Left lung (tissue), 4 donors: ENCODE measurements at regions not wholly inside any gene's neighbourhood (a gene's known extent, or its start where the extent isn't known, plus 50 kb on each side); places are given as distances from the start of the nearest gene placed in this dataset.

Source experiments
- ATAC-seq: fragments of 200-7000 bp; cut with Tn5 transposase; one replicate; pipeline ENCODE4 v1.9.1; 2020; ENCODE audit warnings: moderate library complexity
- DNase-seq, 4 donors: peaks; one replicate each; pipeline ENCODE4 v3.0.0-alpha.2; 2013 to 2020
- H3K27ac ChIP-seq, 2 donors: fragments of 200-600 bp; sonication (generic) in 1 of 2; one replicate each; pipeline versions ENCODE4 v1.5.0 to v1.8.0; 2020 to 2021
- H3K27me3 ChIP-seq, 2 donors: fragments of 200-600 bp; sonication (generic) in 1 of 2; one replicate each; pipeline versions ENCODE4 v1.5.0 to v1.8.0; 2020 to 2021
- H3K36me3 ChIP-seq, 2 donors: fragments of 200-600 bp; sonication (generic) in 1 of 2; one replicate each; pipeline versions ENCODE4 v1.5.0 to v1.8.0; 2020 to 2021
- H3K4me1 ChIP-seq, 2 donors: fragments of 200-600 bp; one replicate each; pipeline ENCODE4 v1.8.0; 2021
- H3K4me3 ChIP-seq, 2 donors: fragments of 200-600 bp; sonication (generic) in 1 of 2; one replicate each; pipeline versions ENCODE4 v1.5.0 to v1.8.0; 2020 to 2021; ENCODE audit warnings: mild to moderate bottlenecking in 1 of 2
- H3K9me3 ChIP-seq, 2 donors: fragments of 200-600 bp; sonication (generic) in 1 of 2; one replicate each; pipeline versions ENCODE4 v1.5.0 to v1.8.0; 2020 to 2021
- CTCF ChIP-seq, 2 donors: fragments of 200-600 bp; sonication (generic) in 1 of 2; IDR thresholded peaks; one replicate each; pipeline versions ENCODE4 v1.5.0 to v1.8.0; 2021; ENCODE audit warnings: antibody characterized with exemption in 2 of 2
- intact Hi-C, 2 donors: fragments of 100-400 bp; cut with DNase I; formaldehyde crosslinking; loops; one replicate each; pipeline versions ENCODE4 v1.11.2 to v1.14.2; 2022
- donor health status: DM: no; HTN: yes; CAD: no.
- donor health status: DM: no; HTN: no; CAD: no.

DNA sequence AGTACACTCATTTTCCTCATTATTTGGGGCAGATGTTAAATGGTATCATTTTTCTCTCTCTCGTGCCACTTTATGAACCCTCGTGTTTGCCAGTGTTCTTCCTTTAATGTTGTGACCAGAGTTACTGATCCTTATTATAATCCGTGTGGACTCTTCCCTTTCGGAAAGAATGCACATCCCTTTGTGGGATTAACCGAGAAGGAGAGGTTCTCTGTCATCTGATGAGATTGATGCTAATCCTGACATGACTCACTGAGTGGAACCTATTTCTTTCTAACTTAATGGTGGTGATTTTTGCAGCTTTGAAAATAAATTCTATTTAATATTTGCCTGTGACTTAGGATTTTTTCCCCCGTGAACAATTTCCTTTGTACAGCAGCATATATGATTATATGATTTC is 300.0 kb upstream of the MAN1A1 start:
- no peak overlapping the region for H3K4me3 ChIP-seq
- intact Hi-C loops, result no loop called here
- DNase-seq, result no peak
- H3K4me1 ChIP-seq, result no peaks in the 10 kb centered on the region
- H3K9me3 ChIP-seq, result no peaks in the 10 kb centered on the region
- no peak for ATAC-seq
- no peaks in the 10 kb centered on the region for H3K27me3 ChIP-seq
- no peaks in the 10 kb centered on the region for H3K36me3 ChIP-seq
- H3K27ac ChIP-seq, result no peak overlapping the region
- no peak for TF ChIP-seq CTCF (IDR thresholded peaks at IDR 0.05)

- Histone ChIP-seq H3K27ac (no peak overlapping the region), H3K9me3 (no peaks in the 10 kb centered on the region), H3K4me1 (no peaks in the 10 kb centered on the region), H3K27me3 (no peaks in the 10 kb centered on the region), H3K36me3 (no peaks in the 10 kb centered on the region), H3K4me3 (no peak overlapping the region)
- TF ChIP-seq CTCF (IDR thresholded peaks at IDR 0.05), result no peak
- DNase-seq (no peak), ATAC-seq (no peak)
- intact Hi-C loops, result no loop called here
Measured at GRCh38 chr6:119647309-119647708, 297.7 kb upstream of the MAN1A1 start.

DNA sequence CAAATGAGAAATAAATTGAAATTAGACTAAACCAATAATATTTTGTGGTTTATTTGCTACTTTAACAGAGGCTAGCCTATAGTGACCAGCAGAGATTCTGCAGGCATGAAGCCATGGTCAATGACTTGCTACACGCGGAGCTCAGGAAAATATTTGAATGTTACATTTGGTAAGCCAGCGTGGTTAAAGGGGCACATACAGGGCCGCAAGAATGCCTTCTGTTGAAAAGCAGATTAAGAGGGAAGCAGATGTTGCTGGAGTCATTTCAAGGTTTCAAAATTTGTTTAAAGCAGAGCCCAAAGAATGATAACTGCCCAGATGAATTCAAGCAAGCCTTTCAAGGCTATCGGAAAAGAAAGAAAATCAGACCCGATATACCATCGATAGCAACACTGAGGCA is 294.3 kb upstream of the MAN1A1 start:
- no peak overlapping the region for H3K4me3 ChIP-seq
- ATAC-seq (no peak), DNase-seq (no peak)
- TF ChIP-seq CTCF (IDR thresholded peaks at IDR 0.05), result no peak
- H3K9me3 ChIP-seq, result no peaks in the 10 kb centered on the region
- intact Hi-C loops, result no loop called here
- no peak overlapping the region for H3K27ac ChIP-seq
- H3K27me3 ChIP-seq, result no peaks in the 10 kb centered on the region
- H3K4me1 ChIP-seq, result no peaks in the 10 kb centered on the region
- H3K36me3 ChIP-seq, result no peaks in the 10 kb centered on the region

DNA sequence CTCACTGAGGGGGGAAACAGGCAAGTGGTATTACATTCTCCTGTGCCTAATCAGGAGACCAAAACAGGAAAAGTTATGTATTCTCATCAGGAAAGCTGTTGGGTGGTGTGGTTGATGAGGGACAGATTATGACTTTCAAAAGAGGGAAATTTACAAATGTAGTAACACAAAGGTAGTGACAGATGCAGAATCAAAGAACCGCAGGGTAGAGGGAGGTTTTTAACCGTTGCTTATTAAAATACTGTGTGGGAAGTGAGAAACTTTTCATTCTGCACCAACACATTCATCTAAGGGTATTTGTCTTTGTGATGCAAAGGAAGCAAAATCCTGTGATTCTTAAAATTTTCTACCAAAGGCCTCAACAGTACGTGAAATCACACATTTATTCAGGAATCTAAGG is 288.2 kb upstream of the MAN1A1 start:
- DNase-seq, result no peak

GRCh38 chr6:119636060-119636459 is 286.5 kb upstream of the MAN1A1 start:
- DNase-seq (no peak), ATAC-seq (no peak)
- Histone ChIP-seq H3K27ac (no peak overlapping the region), H3K4me3 (no peak overlapping the region), H3K27me3 (no peaks in the 10 kb centered on the region), H3K4me1 (no peaks in the 10 kb centered on the region), H3K36me3 (no peaks in the 10 kb centered on the region), H3K9me3 (peaks cover 0 to 8% of the 10 kb centered on the region in 2 donors)
- intact Hi-C loops, result no loop called here
- no peak for TF ChIP-seq CTCF (IDR thresholded peaks at IDR 0.05)

More for the DNA sequence above, 288.2 kb upstream of the MAN1A1 start:
- Histone ChIP-seq H3K36me3 (no peaks in the 10 kb centered on the region), H3K4me1 (no peaks in the 10 kb centered on the region), H3K4me3 (no peak overlapping the region), H3K27ac (no peak overlapping the region), H3K27me3 (no peaks in the 10 kb centered on the region), H3K9me3 (no peaks in the 10 kb centered on the region)
- TF ChIP-seq CTCF (IDR thresholded peaks at IDR 0.05), result no peak
- intact Hi-C loops, result no loop called here
- no peak for ATAC-seq
